ENCODE measurements at regions not wholly inside any gene's neighbourhood (a gene's known extent, or its start where the extent isn't known, plus 50 kb on each side); places are given as distances from the start of the nearest gene placed in this dataset.

DNA sequence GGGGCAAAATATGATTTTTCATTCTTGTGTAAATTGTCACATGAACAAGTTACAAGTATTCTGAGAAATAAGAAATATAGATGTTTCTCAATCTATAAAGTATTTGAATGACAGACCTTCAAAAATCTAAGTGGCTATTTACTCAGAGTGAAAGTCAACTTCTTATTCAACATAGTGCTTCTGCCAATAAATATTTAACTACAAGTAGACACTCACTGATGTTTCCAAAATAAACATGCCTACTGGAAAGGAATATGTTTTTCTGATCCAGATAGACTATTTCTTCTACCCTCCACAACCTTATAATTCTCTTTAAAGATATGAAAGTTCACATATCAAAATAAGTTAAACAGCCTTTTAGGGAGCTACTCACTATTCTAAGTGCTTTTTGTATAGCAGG is 296.3 kb downstream of the DSC3 start:
- TF ChIP-seq, protein P1, sequence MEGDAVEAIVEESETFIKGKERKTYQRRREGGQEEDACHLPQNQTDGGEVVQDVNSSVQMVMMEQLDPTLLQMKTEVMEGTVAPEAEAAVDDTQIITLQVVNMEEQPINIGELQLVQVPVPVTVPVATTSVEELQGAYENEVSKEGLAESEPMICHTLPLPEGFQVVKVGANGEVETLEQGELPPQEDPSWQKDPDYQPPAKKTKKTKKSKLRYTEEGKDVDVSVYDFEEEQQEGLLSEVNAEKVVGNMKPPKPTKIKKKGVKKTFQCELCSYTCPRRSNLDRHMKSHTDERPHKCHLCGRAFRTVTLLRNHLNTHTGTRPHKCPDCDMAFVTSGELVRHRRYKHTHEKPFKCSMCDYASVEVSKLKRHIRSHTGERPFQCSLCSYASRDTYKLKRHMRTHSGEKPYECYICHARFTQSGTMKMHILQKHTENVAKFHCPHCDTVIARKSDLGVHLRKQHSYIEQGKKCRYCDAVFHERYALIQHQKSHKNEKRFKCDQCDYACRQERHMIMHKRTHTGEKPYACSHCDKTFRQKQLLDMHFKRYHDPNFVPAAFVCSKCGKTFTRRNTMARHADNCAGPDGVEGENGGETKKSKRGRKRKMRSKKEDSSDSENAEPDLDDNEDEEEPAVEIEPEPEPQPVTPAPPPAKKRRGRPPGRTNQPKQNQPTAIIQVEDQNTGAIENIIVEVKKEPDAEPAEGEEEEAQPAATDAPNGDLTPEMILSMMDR (IDR thresholded peaks at IDR 0.05) = no peak
- no peak for TF ChIP-seq ZFX (IDR thresholded peaks at IDR 0.05; ENCODE audit: borderline replicate concordance)
